ENCODE measurements at regions not wholly inside any gene's neighbourhood (a gene's known extent, or its start where the extent isn't known, plus 50 kb on each side); places are given as distances from the start of the nearest gene placed in this dataset.

DNA sequence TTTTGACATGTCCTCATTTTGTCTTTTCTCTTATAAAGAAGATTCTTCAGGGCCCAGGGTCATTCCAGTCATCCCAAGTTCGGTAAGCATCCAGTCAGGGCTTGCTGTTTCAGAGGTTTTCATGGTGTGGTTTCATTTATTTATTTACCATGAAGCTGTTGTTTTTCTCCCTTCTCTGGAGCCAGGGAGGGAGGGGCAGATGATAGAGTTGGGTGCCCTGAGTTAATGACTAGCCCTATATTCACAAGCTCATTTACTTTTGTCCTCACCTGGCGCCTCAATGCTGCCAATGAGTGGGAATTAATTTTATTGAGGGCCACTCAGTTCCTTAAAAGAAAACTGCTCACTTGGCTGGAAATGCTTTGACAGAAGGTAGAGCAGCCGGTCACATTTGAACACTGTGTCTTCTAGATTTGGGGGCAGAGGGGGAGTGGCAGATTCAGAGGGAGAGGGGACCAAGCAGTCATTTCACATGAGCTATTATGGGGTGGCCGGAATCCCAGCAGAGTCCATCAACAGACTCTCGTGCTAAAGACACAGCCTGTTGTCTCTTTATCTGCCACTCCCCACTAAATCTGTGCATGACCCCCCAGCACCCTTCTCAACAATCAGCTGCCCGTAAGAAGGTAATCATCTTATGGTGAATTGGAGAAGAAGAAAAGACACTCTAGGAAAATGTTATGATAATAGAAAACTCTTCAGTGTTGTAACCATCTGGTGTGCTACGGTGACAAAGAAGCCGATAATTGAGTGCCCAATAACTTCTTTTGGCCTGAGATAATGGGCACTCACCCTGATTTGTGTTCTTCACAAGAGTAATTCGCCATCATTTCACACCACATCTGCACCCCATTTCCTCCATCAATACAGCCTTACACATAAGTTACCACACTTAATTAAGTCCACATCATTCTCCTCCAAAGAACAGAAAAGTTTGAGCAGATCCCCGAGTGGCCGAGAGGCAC lies 573.5 kb upstream of the JAG1 start:
- no peak for TF ChIP-seq POLR2AphosphoS5 (IDR thresholded peaks at IDR 0.05; ENCODE audit: low read depth, low read length)
- TF ChIP-seq, protein P1, sequence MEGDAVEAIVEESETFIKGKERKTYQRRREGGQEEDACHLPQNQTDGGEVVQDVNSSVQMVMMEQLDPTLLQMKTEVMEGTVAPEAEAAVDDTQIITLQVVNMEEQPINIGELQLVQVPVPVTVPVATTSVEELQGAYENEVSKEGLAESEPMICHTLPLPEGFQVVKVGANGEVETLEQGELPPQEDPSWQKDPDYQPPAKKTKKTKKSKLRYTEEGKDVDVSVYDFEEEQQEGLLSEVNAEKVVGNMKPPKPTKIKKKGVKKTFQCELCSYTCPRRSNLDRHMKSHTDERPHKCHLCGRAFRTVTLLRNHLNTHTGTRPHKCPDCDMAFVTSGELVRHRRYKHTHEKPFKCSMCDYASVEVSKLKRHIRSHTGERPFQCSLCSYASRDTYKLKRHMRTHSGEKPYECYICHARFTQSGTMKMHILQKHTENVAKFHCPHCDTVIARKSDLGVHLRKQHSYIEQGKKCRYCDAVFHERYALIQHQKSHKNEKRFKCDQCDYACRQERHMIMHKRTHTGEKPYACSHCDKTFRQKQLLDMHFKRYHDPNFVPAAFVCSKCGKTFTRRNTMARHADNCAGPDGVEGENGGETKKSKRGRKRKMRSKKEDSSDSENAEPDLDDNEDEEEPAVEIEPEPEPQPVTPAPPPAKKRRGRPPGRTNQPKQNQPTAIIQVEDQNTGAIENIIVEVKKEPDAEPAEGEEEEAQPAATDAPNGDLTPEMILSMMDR (IDR thresholded peaks at IDR 0.05), result no peak
- TF ChIP-seq TCF7L2 (IDR thresholded peaks at IDR 0.05; ENCODE audit: low read depth, low read length), result no peak
- TF ChIP-seq, protein P2, sequence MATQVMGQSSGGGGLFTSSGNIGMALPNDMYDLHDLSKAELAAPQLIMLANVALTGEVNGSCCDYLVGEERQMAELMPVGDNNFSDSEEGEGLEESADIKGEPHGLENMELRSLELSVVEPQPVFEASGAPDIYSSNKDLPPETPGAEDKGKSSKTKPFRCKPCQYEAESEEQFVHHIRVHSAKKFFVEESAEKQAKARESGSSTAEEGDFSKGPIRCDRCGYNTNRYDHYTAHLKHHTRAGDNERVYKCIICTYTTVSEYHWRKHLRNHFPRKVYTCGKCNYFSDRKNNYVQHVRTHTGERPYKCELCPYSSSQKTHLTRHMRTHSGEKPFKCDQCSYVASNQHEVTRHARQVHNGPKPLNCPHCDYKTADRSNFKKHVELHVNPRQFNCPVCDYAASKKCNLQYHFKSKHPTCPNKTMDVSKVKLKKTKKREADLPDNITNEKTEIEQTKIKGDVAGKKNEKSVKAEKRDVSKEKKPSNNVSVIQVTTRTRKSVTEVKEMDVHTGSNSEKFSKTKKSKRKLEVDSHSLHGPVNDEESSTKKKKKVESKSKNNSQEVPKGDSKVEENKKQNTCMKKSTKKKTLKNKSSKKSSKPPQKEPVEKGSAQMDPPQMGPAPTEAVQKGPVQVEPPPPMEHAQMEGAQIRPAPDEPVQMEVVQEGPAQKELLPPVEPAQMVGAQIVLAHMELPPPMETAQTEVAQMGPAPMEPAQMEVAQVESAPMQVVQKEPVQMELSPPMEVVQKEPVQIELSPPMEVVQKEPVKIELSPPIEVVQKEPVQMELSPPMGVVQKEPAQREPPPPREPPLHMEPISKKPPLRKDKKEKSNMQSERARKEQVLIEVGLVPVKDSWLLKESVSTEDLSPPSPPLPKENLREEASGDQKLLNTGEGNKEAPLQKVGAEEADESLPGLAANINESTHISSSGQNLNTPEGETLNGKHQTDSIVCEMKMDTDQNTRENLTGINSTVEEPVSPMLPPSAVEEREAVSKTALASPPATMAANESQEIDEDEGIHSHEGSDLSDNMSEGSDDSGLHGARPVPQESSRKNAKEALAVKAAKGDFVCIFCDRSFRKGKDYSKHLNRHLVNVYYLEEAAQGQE (IDR thresholded peaks at IDR 0.05; ENCODE audit: insufficient read depth in 1 of 2, low read depth in 2 of 2, low read length in 1 of 2), result no peak

All from Panc1 (cell line).